ENCODE measurements at regions not wholly inside any gene's neighbourhood (a gene's known extent, or its start where the extent isn't known, plus 50 kb on each side); places are given as distances from the start of the nearest gene placed in this dataset.
A peak's percentile ranks its signal among the peaks of the same experiment; 100 is the strongest.

- DNase-seq (ENCODE audit: low read depth in 2 of 2), result peak in 1 of 2 donors; percentile 32
- no peak for TF ChIP-seq CTCF (conservative IDR thresholded peaks at IDR 0.05 in 1 of 2, IDR thresholded peaks at IDR 0.05 in 1 of 2; ENCODE audit: low read depth in 1 of 2, low read length in 2 of 2)
- TF ChIP-seq EZH2 (IDR thresholded peaks at IDR 0.05; ENCODE audit: low read length, missing control alignments), result no peak
Observed at GRCh38 chr12:85711735-85712390, 124.3 kb downstream of the RASSF9 start.

GRCh38 chr12:85713373-85713772 lies 122.8 kb downstream of the RASSF9 start:
- DNase-seq (ENCODE audit: low read depth in 2 of 2), result peak; percentile 23 to 32
- H3K27me3 ChIP-seq (ENCODE audit: control insufficient read depth, insufficient read depth, low read length), result no peaks in the 10 kb centered on the region
- H3K36me3 ChIP-seq (ENCODE audit: control insufficient read depth, insufficient read depth, low read length), result no peaks in the 10 kb centered on the region
- TF ChIP-seq CTCF (conservative IDR thresholded peaks at IDR 0.05 in 1 of 2, IDR thresholded peaks at IDR 0.05 in 1 of 2; ENCODE audit: low read depth in 1 of 2, low read length in 2 of 2), result no peak
- no peak for TF ChIP-seq EZH2 (IDR thresholded peaks at IDR 0.05; ENCODE audit: low read length, missing control alignments)
- H3K4me1 ChIP-seq (ENCODE audit: control insufficient read depth, extremely low read depth, insufficient read depth, low read length), result no peaks in the 10 kb centered on the region
- no peak overlapping the region for H3K4me2 ChIP-seq (ENCODE audit: extremely low read depth, insufficient read depth, low read length)
- no peak overlapping the region for H3K9ac ChIP-seq (ENCODE audit: insufficient read depth, low read length)
- H2AFZ ChIP-seq (ENCODE audit: low read length), result no peak overlapping the region
- no peak overlapping the region for H3K4me3 ChIP-seq (replicated peaks in 1 of 4; ENCODE audit: control extremely low read depth in 1 of 4, insufficient read depth in 1 of 4, low read depth in 3 of 4, low read length in 4 of 4)
- no peak overlapping the region for H3K27ac ChIP-seq (ENCODE audit: insufficient read depth, low read length)
- no peaks in the 10 kb centered on the region for H3K79me2 ChIP-seq (ENCODE audit: control insufficient read depth, insufficient read depth, low read length)
- no peaks in the 10 kb centered on the region for H4K20me1 ChIP-seq (ENCODE audit: control insufficient read depth, extremely low read depth, insufficient read depth, low read length)
- no peaks in the 10 kb centered on the region for H3K9me3 ChIP-seq (ENCODE audit: control insufficient read depth, insufficient read depth, low read depth, low read length)

More at GRCh38 chr12:85711735-85712390, 124.3 kb downstream of the RASSF9 start:
- Histone ChIP-seq H3K9me3 (ENCODE audit: control insufficient read depth, insufficient read depth, low read depth, low read length) (no peaks in the 10 kb centered on the region), H3K9ac (ENCODE audit: insufficient read depth, low read length) (no peak overlapping the region), H3K4me2 (ENCODE audit: extremely low read depth, insufficient read depth, low read length) (no peak overlapping the region), H3K79me2 (ENCODE audit: control insufficient read depth, insufficient read depth, low read length) (no peaks in the 10 kb centered on the region), H3K4me1 (ENCODE audit: control insufficient read depth, extremely low read depth, insufficient read depth, low read length) (no peaks in the 10 kb centered on the region), H3K27me3 (ENCODE audit: control insufficient read depth, insufficient read depth, low read length) (no peaks in the 10 kb centered on the region), H3K36me3 (ENCODE audit: control insufficient read depth, insufficient read depth, low read length) (no peaks in the 10 kb centered on the region), H3K27ac (ENCODE audit: insufficient read depth, low read length) (no peak overlapping the region), H4K20me1 (ENCODE audit: control insufficient read depth, extremely low read depth, insufficient read depth, low read length) (no peaks in the 10 kb centered on the region), H3K4me3 (replicated peaks in 1 of 4; ENCODE audit: control extremely low read depth in 1 of 4, insufficient read depth in 1 of 4, low read depth in 3 of 4, low read length in 4 of 4) (no peak overlapping the region), H2AFZ (ENCODE audit: low read length) (no peak overlapping the region)

GRCh38 chr12:85714425-85714824 lies 121.8 kb downstream of the RASSF9 start:
- H3K9me3 ChIP-seq (ENCODE audit: control insufficient read depth, insufficient read depth, low read depth, low read length), result no peaks in the 10 kb centered on the region
- H3K27ac ChIP-seq (ENCODE audit: insufficient read depth, low read length), result no peak overlapping the region
- no peak for DNase-seq (ENCODE audit: low read depth in 2 of 2)
- TF ChIP-seq CTCF (conservative IDR thresholded peaks at IDR 0.05 in 1 of 2, IDR thresholded peaks at IDR 0.05 in 1 of 2; ENCODE audit: low read depth in 1 of 2, low read length in 2 of 2) (no peak), EZH2 (IDR thresholded peaks at IDR 0.05; ENCODE audit: low read length, missing control alignments) (no peak)
- H3K79me2 ChIP-seq (ENCODE audit: control insufficient read depth, insufficient read depth, low read length), result no peaks in the 10 kb centered on the region
- H3K4me2 ChIP-seq (ENCODE audit: extremely low read depth, insufficient read depth, low read length), result no peak overlapping the region
- no peaks in the 10 kb centered on the region for H4K20me1 ChIP-seq (ENCODE audit: control insufficient read depth, extremely low read depth, insufficient read depth, low read length)
- H2AFZ ChIP-seq (ENCODE audit: low read length), result no peak overlapping the region
- H3K4me3 ChIP-seq (replicated peaks in 1 of 4; ENCODE audit: control extremely low read depth in 1 of 4, insufficient read depth in 1 of 4, low read depth in 3 of 4, low read length in 4 of 4), result no peak overlapping the region
- H3K36me3 ChIP-seq (ENCODE audit: control insufficient read depth, insufficient read depth, low read length), result no peaks in the 10 kb centered on the region
- H3K9ac ChIP-seq (ENCODE audit: insufficient read depth, low read length), result no peak overlapping the region
- no peaks in the 10 kb centered on the region for H3K4me1 ChIP-seq (ENCODE audit: control insufficient read depth, extremely low read depth, insufficient read depth, low read length)
- no peaks in the 10 kb centered on the region for H3K27me3 ChIP-seq (ENCODE audit: control insufficient read depth, insufficient read depth, low read length)
